ENCODE measurements at regions not wholly inside any gene's neighbourhood (a gene's known extent, or its start where the extent isn't known, plus 50 kb on each side); places are given as distances from the start of the nearest gene placed in this dataset.

- FAIRE-seq = no peak
Measured at GRCh38 chr7:28296571-28297483, 115.5 kb upstream of the CREB5 start.

- FAIRE-seq = no peak
Measured at GRCh38 chr7:28297801-28298459, 114.4 kb upstream of the CREB5 start.

- no peak for FAIRE-seq
Measured at GRCh38 chr7:28298870-28299518, 113.3 kb upstream of the CREB5 start.

- FAIRE-seq = no peak
Measured at GRCh38 chr7:28299556-28299955, 112.8 kb upstream of the CREB5 start.

- FAIRE-seq = no peak
Measured at GRCh38 chr7:28300488-28300887, 111.8 kb upstream of the CREB5 start.

- no peak for FAIRE-seq
Measured at GRCh38 chr7:28301148-28301641, 111.1 kb upstream of the CREB5 start.

GRCh38 chr7:28304290-28304689 is 108.0 kb upstream of the CREB5 start:
- FAIRE-seq = no peak

- FAIRE-seq = no peak
Measured at GRCh38 chr7:28309704-28310459, 102.4 kb upstream of the CREB5 start.

GRCh38 chr7:28310460-28310848 is 101.9 kb upstream of the CREB5 start:
- no peak for FAIRE-seq

GRCh38 chr7:28311670-28312069 is 100.6 kb upstream of the CREB5 start:
- no peak for FAIRE-seq

- FAIRE-seq = no peak
Measured at GRCh38 chr7:28312948-28313347, 99.4 kb upstream of the CREB5 start.

- FAIRE-seq = no peak
Measured at GRCh38 chr7:28314841-28315240, 97.5 kb upstream of the CREB5 start.

GRCh38 chr7:28315565-28316410 is 96.5 kb upstream of the CREB5 start:
- FAIRE-seq = no peak

- FAIRE-seq = no peak
Measured at GRCh38 chr7:28316489-28316888, 95.8 kb upstream of the CREB5 start.

- FAIRE-seq = no peak
Measured at GRCh38 chr7:28318101-28318762, 94.1 kb upstream of the CREB5 start.

- no peak for FAIRE-seq
Measured at GRCh38 chr7:28323833-28324232, 88.5 kb upstream of the CREB5 start.

- no peak for FAIRE-seq
Measured at GRCh38 chr7:28328146-28328545, 84.2 kb upstream of the CREB5 start.

- FAIRE-seq = no peak
Measured at GRCh38 chr7:28328822-28329660, 83.3 kb upstream of the CREB5 start.

GRCh38 chr7:28329661-28330363 is 82.5 kb upstream of the CREB5 start:
- no peak for FAIRE-seq

Measured in G401.6 (cell line).